ENCODE measurements at regions not wholly inside any gene's neighbourhood (a gene's known extent, or its start where the extent isn't known, plus 50 kb on each side); places are given as distances from the start of the nearest gene placed in this dataset.

- DNase-seq (ENCODE audit: low read depth in 1 of 2, low spot score in 1 of 2) = peak in 1 of 2 experiments; percentile 8
- Histone ChIP-seq H3K27me3 (ENCODE audit: insufficient read depth, poor library complexity, severe bottlenecking) (no peaks in the 10 kb centered on the region), H3K27ac (replicated peaks) (no peak overlapping the region), H3K4me3 (replicated peaks; ENCODE audit: insufficient read depth, low read length) (no peak overlapping the region)
- TF ChIP-seq CTCF (IDR thresholded peaks at IDR 0.05; ENCODE audit: insufficient read depth, low read length) (peak; percentile 70), GABPA (IDR thresholded peaks at IDR 0.05; ENCODE audit: low read depth) (no peak), SPI1 (IDR thresholded peaks at IDR 0.05; ENCODE audit: borderline replicate concordance, low read depth) (peak; percentile 53; the same call in 1 of the 2 replicates), REST (IDR thresholded peaks at IDR 0.05; ENCODE audit: insufficient replicate concordance, low read depth) (no peak), POLR2AphosphoS5 (IDR thresholded peaks at IDR 0.05; ENCODE audit: low read depth) (no peak)
Measured at GRCh38 chr6:148177589-148178233, 164.9 kb upstream of the SASH1 start.

- TF ChIP-seq REST (IDR thresholded peaks at IDR 0.05; ENCODE audit: insufficient replicate concordance, low read depth) (no peak), SPI1 (IDR thresholded peaks at IDR 0.05; ENCODE audit: borderline replicate concordance, low read depth) (no peak), GABPA (IDR thresholded peaks at IDR 0.05; ENCODE audit: low read depth) (no peak), CTCF (IDR thresholded peaks at IDR 0.05; ENCODE audit: insufficient read depth, low read length) (no peak), POLR2AphosphoS5 (IDR thresholded peaks at IDR 0.05; ENCODE audit: low read depth) (no peak)
- Histone ChIP-seq H3K27me3 (ENCODE audit: insufficient read depth, poor library complexity, severe bottlenecking) (no peaks in the 10 kb centered on the region), H3K4me3 (replicated peaks; ENCODE audit: insufficient read depth, low read length) (no peak overlapping the region), H3K27ac (replicated peaks) (no peak overlapping the region)
- DNase-seq (ENCODE audit: low read depth in 1 of 2, low spot score in 1 of 2) = no peak
Measured at GRCh38 chr6:148179786-148180185, 162.9 kb upstream of the SASH1 start.

GRCh38 chr6:148182378-148182777, 160.3 kb upstream of the SASH1 start:
- no peak overlapping the region for H3K4me3 ChIP-seq (replicated peaks; ENCODE audit: insufficient read depth, low read length)
- H3K27ac ChIP-seq (replicated peaks) = no peak overlapping the region
- no peaks in the 10 kb centered on the region for H3K27me3 ChIP-seq (ENCODE audit: insufficient read depth, poor library complexity, severe bottlenecking)
- no peak for TF ChIP-seq REST (IDR thresholded peaks at IDR 0.05; ENCODE audit: insufficient replicate concordance, low read depth)
- TF ChIP-seq SPI1 (IDR thresholded peaks at IDR 0.05; ENCODE audit: borderline replicate concordance, low read depth) = no peak
- TF ChIP-seq POLR2AphosphoS5 (IDR thresholded peaks at IDR 0.05; ENCODE audit: low read depth) = no peak
- TF ChIP-seq CTCF (IDR thresholded peaks at IDR 0.05; ENCODE audit: insufficient read depth, low read length) = no peak
- TF ChIP-seq GABPA (IDR thresholded peaks at IDR 0.05; ENCODE audit: low read depth) = no peak
- DNase-seq (ENCODE audit: low read depth in 1 of 2, low spot score in 1 of 2) = no peak

Data from HL-60 (cell line).